NB4 (cell line): ENCODE measurements at regions not wholly inside any gene's neighbourhood (a gene's known extent, or its start where the extent isn't known, plus 50 kb on each side); places are given as distances from the start of the nearest gene placed in this dataset.
"Not testable (repeated sequence)": the region's sequence is repeated elsewhere in the genome, so short reads cannot be mapped to it uniquely, and the experiment has no call there.

ENCODE experiments used
- CTCF ChIP-seq: IDR thresholded peaks from one replicate; pipeline ENCODE4 v1.5.1; 2012; ENCODE audit warnings: low read depth, low read length
- MAX ChIP-seq: IDR thresholded peaks from 2 replicates; pipeline ENCODE4 v1.6.1; 2011; ENCODE audit warnings: low read depth, low read length
- MYC ChIP-seq: IDR thresholded peaks from 2 replicates; pipeline ENCODE4 v1.6.1; 2011; ENCODE audit warnings: low read depth, low read length
- POLR2A ChIP-seq: IDR thresholded peaks from 2 replicates; pipeline ENCODE4 v1.6.1; 2011; ENCODE audit warnings: mild to moderate bottlenecking; ENCODE audit not compliant: insufficient read length; ENCODE audit errors: extremely low read depth

- not testable (repeated sequence) for TF ChIP-seq POLR2A, MYC, CTCF, MAX
Measured at GRCh38 chr10:130975351-130975750, 336.2 kb downstream of the TCERG1L start.
